OCI-LY7 (cell line): ENCODE measurements at regions not wholly inside any gene's neighbourhood (a gene's known extent, or its start where the extent isn't known, plus 50 kb on each side); places are given as distances from the start of the nearest gene placed in this dataset.

Experiments
- BruUV-seq: library from RNA; stranded (reverse); fragments of 400-500 nt; replicated peaks from 2 replicates; lab custom pipeline; 2021; lab: Mats Ljungman, UMichigan
- CTCF ChIA-PET: fragments of 300-600 bp; sonication (Branson Sonifier 250); formaldehyde crosslinking; loops from one replicate; lab custom pipeline; 2022; ENCODE audit warnings: antibody characterized with exemption; ENCODE audit not compliant: unreplicated experiment; lab: Charles Lee
- POLR2A ChIA-PET: fragments of 300-600 bp; sonication (Branson Sonifier 250); formaldehyde crosslinking; loops from one replicate; lab custom pipeline; 2022; ENCODE audit warnings: antibody characterized with exemption; lab: Charles Lee
- DNase-seq: peaks from one replicate; pipeline ENCODE4 v3.0.0-alpha.2; 2015; ENCODE audit warnings: low spot score
- H2AFZ ChIP-seq: fragments of 200-600 bp; sonication (generic), shearing (Covaris generic); 2 replicates; pipeline ENCODE4 v1.6.1; 2014; ENCODE audit warnings: mild to moderate bottlenecking, antibody characterized with exemption, low read length, moderate library complexity
- H3K27ac ChIP-seq: fragments of 200-600 bp; sonication (generic); 2 replicates; pipeline ENCODE4 v1.5.1; 2014; ENCODE audit warnings: mixed run types, low read depth, mild to moderate bottlenecking, moderate library complexity, low read length, inconsistent platforms; ENCODE audit not compliant: poor library complexity, severe bottlenecking
- H3K36me3 ChIP-seq: fragments of 200-600 bp; sonication (generic); 2 replicates; pipeline ENCODE4 v1.6.1; 2014; ENCODE audit warnings: mild to moderate bottlenecking, antibody characterized with exemption, low read length, moderate library complexity, mixed read lengths; ENCODE audit not compliant: insufficient read depth
- H3K4me1 ChIP-seq: fragments of 200-600 bp; sonication (generic); 2 replicates; pipeline ENCODE4 v1.5.1; 2014; ENCODE audit warnings: mild to moderate bottlenecking, low read length; ENCODE audit not compliant: insufficient read depth, poor library complexity, severe bottlenecking
- H3K4me2 ChIP-seq: fragments of 200-600 bp; sonication (generic); 2 replicates; pipeline ENCODE4 v1.6.1; 2014; ENCODE audit warnings: mild to moderate bottlenecking, low read length
- H3K4me3 ChIP-seq: fragments of 200-600 bp; sonication (generic); 2 replicates; pipeline ENCODE4 v1.5.1; 2014; ENCODE audit warnings: mild to moderate bottlenecking, low read depth, low read length; ENCODE audit not compliant: poor library complexity, severe bottlenecking
- H3K79me2 ChIP-seq: fragments of 200-600 bp; sonication (generic); 2 replicates; pipeline ENCODE4 v1.6.1; 2016; ENCODE audit warnings: low read depth, mild to moderate bottlenecking, low read length, moderate library complexity, mixed read lengths; ENCODE audit not compliant: insufficient read depth
- H3K9me2 ChIP-seq: fragments of 200-600 bp; sonication (generic); 2 replicates; pipeline ENCODE4 v1.6.1; 2016; ENCODE audit warnings: mild to moderate bottlenecking, low read length, mixed read lengths; ENCODE audit not compliant: insufficient read depth
- H3K9me3 ChIP-seq: fragments of 200-600 bp; sonication (generic); 2 replicates; pipeline ENCODE4 v1.6.1; 2014; ENCODE audit warnings: mild to moderate bottlenecking, mixed run types, low read length, mixed read lengths
- H4K20me1 ChIP-seq: fragments of 200-600 bp; sonication (generic); 2 replicates; pipeline ENCODE4 v1.6.1; 2014; ENCODE audit warnings: mild to moderate bottlenecking, antibody characterized with exemption, low read length, moderate library complexity, mixed read lengths; ENCODE audit not compliant: insufficient read depth
- EZH2phosphoT487 ChIP-seq: fragments of 200-600 bp; sonication (generic); IDR thresholded peaks from 2 replicates; pipeline ENCODE4 v1.6.1; 2018; ENCODE audit warnings: low read depth, borderline replicate concordance, mild to moderate bottlenecking, mixed run types, antibody characterized with exemption, low read length, moderate library complexity, mixed read lengths
- intact Hi-C: fragments of 100-400 bp; cut with micrococcal nuclease; formaldehyde crosslinking; loops from one replicate; pipeline ENCODE4 v1.10.0; 2022; ENCODE audit not compliant: unreplicated experiment
- TF ChIP-seq, protein P1 (sequence below): fragments of 200-600 bp; sonication (generic); conservative IDR thresholded peaks from 2 replicates; pipeline ENCODE4 v1.5.1; 2014; ENCODE audit warnings: mild to moderate bottlenecking, antibody characterized with exemption, low read length, moderate library complexity, mixed read lengths

DNA sequence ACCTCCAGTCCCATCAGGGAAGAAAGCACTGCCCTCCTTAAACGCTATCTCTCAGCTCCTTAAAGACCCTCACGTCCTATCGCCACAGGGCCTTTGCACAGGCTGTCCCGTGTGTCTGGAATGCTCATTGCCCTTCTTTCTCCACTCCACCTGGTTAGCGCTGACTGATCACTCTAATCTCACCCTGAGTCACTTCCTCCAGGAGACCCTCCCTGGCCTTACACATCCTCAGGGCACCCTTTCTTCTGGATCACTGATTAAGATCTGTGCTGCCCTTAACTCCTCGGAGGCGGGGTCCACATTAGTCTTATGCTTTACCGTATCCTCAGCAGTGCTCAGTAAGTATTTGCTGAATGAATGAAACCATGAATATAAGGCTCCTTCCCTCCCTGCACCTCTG lies 94.7 kb downstream of the SYNE3 start:
- DNase-seq, result no peak
- H3K27ac ChIP-seq, result no peak overlapping the region
- ChIA-PET CTCF (no interaction called here), POLR2A (no interaction called here)
- no peaks in the 10 kb centered on the region for H3K79me2 ChIP-seq
- no peaks in the 10 kb centered on the region for H3K9me3 ChIP-seq
- BruUV-seq, result no TSS peak
- TF ChIP-seq, protein P1, sequence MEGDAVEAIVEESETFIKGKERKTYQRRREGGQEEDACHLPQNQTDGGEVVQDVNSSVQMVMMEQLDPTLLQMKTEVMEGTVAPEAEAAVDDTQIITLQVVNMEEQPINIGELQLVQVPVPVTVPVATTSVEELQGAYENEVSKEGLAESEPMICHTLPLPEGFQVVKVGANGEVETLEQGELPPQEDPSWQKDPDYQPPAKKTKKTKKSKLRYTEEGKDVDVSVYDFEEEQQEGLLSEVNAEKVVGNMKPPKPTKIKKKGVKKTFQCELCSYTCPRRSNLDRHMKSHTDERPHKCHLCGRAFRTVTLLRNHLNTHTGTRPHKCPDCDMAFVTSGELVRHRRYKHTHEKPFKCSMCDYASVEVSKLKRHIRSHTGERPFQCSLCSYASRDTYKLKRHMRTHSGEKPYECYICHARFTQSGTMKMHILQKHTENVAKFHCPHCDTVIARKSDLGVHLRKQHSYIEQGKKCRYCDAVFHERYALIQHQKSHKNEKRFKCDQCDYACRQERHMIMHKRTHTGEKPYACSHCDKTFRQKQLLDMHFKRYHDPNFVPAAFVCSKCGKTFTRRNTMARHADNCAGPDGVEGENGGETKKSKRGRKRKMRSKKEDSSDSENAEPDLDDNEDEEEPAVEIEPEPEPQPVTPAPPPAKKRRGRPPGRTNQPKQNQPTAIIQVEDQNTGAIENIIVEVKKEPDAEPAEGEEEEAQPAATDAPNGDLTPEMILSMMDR, result no peak
- TF ChIP-seq EZH2phosphoT487, result no peak
- H3K36me3 ChIP-seq, result no peaks in the 10 kb centered on the region
- no peak overlapping the region for H2AFZ ChIP-seq
- H3K4me3 ChIP-seq, result no peak overlapping the region
- no peaks in the 10 kb centered on the region for H3K4me1 ChIP-seq
- H3K9me2 ChIP-seq, result no peaks in the 10 kb centered on the region
- intact Hi-C loops, result no loop called here
- no peaks in the 10 kb centered on the region for H4K20me1 ChIP-seq
- no peak overlapping the region for H3K4me2 ChIP-seq

DNA sequence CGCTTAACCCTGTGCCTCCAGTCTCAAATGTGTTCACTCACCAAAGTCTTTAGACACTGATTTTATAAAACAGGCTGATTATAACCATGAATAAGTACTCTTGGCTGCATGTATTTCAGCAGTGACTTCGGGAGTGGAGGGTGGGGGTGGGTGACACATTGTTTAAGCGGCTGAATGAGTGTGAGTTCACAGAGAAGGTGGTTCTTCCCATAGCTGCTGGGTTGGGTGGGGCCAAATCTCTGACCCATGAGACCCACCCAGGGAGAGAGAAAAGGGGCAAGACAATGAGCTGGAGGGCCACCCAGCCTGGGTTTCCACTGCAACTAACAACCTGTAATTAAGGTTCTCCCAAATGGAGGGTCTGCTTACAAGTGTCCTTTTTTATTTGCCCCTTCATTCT lies 96.4 kb downstream of the SYNE3 start:
- no peaks in the 10 kb centered on the region for H3K79me2 ChIP-seq
- intact Hi-C loops, result no loop called here
- H3K9me3 ChIP-seq, result no peaks in the 10 kb centered on the region
- no peaks in the 10 kb centered on the region for H4K20me1 ChIP-seq
- H3K36me3 ChIP-seq, result no peaks in the 10 kb centered on the region
- TF ChIP-seq EZH2phosphoT487, result no peak
- TF ChIP-seq, protein P1, result no peak
- no peak overlapping the region for H3K27ac ChIP-seq
- no peaks in the 10 kb centered on the region for H3K9me2 ChIP-seq
- DNase-seq, result no peak
- H3K4me2 ChIP-seq, result no peak overlapping the region
- CTCF ChIA-PET, result no interaction called here
- H2AFZ ChIP-seq, result no peak overlapping the region
- POLR2A ChIA-PET, result no interaction called here
- no peak overlapping the region for H3K4me3 ChIP-seq
- no TSS peak for BruUV-seq
- H3K4me1 ChIP-seq, result no peaks in the 10 kb centered on the region

DNA sequence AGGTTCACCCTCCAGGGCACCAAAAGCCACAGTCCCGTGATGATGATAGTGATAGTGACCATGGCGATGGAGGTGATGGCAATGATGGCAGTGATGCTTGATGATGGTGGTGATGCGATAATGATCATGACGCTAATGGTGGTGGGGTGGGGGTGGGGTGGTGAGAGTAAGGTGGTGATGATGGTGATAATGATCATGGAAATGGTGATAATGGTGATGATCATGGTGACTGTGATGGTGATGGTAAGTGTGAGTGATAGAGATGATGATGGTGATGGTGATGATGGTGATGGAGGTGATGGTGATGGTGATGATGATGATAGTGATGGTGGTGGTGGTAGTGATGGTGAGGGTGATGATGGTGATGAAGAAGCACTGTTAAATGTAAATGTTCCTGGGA lies 96.9 kb downstream of the SYNE3 start:
- TF ChIP-seq, protein P1, result no peak
- ChIA-PET POLR2A (no interaction called here), CTCF (no interaction called here)
- Histone ChIP-seq H4K20me1 (no peaks in the 10 kb centered on the region), H3K9me3 (no peaks in the 10 kb centered on the region), H3K4me2 (no peak overlapping the region), H3K27ac (no peak overlapping the region), H3K79me2 (no peaks in the 10 kb centered on the region), H3K36me3 (no peaks in the 10 kb centered on the region), H2AFZ (no peak overlapping the region), H3K4me3 (no peak overlapping the region), H3K9me2 (no peaks in the 10 kb centered on the region), H3K4me1 (no peaks in the 10 kb centered on the region)
- DNase-seq, result no peak
- BruUV-seq, result no TSS peak
- intact Hi-C loops, result no loop called here
